ENCODE measurements at regions not wholly inside any gene's neighbourhood (a gene's known extent, or its start where the extent isn't known, plus 50 kb on each side); places are given as distances from the start of the nearest gene placed in this dataset.
"Not testable (repeated sequence)": the region's sequence is repeated elsewhere in the genome, so short reads cannot be mapped to it uniquely, and the experiment has no call there.

DNA sequence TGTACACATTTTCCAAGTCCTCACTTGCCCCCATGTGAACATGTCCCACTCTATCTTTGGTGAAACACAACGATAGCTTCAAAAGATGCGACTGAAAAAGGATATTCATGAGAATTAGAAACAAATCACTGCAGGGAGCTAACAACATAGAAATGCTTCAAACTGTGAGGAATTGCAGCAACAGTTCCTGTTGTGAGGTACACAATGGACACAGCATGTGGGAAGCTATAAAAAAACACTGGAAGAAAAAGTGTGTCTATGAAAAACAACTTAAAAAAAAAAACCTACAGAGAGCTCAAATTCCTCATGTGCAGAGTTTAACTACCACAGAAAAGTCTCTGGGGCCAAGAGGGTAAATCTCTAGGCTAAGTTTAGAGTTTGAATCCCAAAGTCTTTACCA is 51.6 kb upstream of the BLTP1 start:
- H3K4me3 ChIP-seq: no peak overlapping the region
- no peaks in the 10 kb centered on the region for H3K27me3 ChIP-seq
- no peaks in the 10 kb centered on the region for H4K20me1 ChIP-seq
- H3K36me3 ChIP-seq: no peaks in the 10 kb centered on the region
- no peaks in the 10 kb centered on the region for H3K4me1 ChIP-seq
- H3K4me2 ChIP-seq: no peak overlapping the region
- H3K9ac ChIP-seq: no peak overlapping the region
- no peak for TF ChIP-seq Cebpa-rat (IDR thresholded peaks at IDR 0.05)
- H3K27ac ChIP-seq: no peak overlapping the region
- H3K9me3 ChIP-seq (replicated peaks in 1 of 11): no peaks in the 10 kb centered on the region

DNA sequence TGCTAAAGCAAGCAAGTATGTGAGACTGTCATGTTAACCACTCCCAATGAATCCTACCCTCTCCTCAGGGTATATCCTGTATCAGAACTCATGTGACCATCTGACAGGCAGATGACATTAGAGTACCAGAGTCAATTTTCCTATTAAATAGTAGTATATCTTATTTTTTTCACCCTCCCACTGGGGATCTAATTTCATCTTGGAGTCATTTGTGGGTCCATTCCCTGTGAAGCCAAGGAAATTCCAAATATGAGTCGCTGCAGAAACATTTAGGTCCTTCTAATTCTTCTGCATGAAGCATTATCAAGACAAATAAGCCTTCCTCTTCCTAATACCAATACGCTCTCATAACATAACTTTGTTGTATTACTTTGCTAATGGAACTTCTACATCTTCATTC is 52.2 kb upstream of the BLTP1 start:
- no peaks in the 10 kb centered on the region for H3K27me3 ChIP-seq
- H3K9me3 ChIP-seq (replicated peaks in 1 of 11): no peaks in the 10 kb centered on the region
- H3K27ac ChIP-seq: no peak overlapping the region
- no peak for TF ChIP-seq Cebpa-rat (IDR thresholded peaks at IDR 0.05)
- no peaks in the 10 kb centered on the region for H3K36me3 ChIP-seq
- no peaks in the 10 kb centered on the region for H3K4me1 ChIP-seq
- H3K9ac ChIP-seq: no peak overlapping the region
- no peak overlapping the region for H3K4me3 ChIP-seq
- no peaks in the 10 kb centered on the region for H4K20me1 ChIP-seq
- H3K4me2 ChIP-seq: no peak overlapping the region

DNA sequence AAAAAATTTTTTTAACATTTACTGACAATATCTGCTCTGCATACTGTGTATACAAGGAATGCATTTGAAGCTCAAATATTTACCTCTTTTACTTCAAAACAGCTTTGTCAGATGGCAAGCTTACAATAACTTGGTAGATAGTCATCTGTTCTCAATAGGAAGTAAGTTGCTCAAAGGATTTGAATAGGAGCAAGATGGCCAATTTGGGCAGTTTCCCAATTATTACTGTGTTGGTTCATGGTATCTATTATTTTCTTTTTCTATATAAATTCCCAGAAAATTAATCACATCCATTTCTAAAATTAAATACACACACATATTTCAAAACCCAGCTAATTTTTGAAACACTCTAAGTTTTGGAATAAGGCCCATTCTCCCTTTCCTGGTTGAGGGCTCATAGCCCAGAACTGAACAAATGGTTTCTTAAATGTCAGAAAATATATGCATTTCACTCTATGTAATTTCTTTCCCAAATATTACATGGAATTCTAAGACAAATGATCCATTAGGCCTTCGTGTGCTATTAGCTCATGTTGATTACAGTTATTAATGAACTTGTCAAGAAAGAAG is 60.2 kb upstream of the BLTP1 start:
- Histone ChIP-seq H3K36me3 (no peaks in the 10 kb centered on the region), H3K4me1 (no peaks in the 10 kb centered on the region), H3K4me2 (no peak overlapping the region), H3K9me3 (replicated peaks in 1 of 11) (no peaks in the 10 kb centered on the region), H3K9ac (no peak overlapping the region), H4K20me1 (no peaks in the 10 kb centered on the region), H3K4me3 (no peak overlapping the region), H3K27me3 (no peaks in the 10 kb centered on the region), H3K27ac (no peak overlapping the region)
- TF ChIP-seq Cebpa-rat (IDR thresholded peaks at IDR 0.05): no peak

DNA sequence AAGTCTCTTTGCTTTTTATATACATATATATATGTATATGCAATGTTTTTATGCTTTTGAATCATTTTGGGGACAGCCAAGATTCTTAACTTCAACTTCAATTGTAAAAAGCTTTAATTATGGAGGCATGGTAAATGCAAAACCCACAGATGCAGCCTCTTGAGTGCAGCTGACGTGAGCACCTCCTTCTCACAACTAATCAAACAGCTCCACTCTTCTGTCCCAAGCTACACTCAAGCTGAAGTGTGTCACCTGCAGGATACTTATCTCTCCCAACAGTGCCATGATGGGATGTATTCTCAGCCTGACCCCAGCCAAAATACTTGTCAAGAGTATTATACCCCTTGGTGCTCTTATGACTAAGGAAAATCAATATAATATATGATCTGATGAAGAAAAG is 60.7 kb upstream of the BLTP1 start:
- no peak overlapping the region for H3K4me2 ChIP-seq
- H3K9me3 ChIP-seq (replicated peaks in 1 of 11): no peaks in the 10 kb centered on the region
- H3K27ac ChIP-seq: no peak overlapping the region
- no peaks in the 10 kb centered on the region for H4K20me1 ChIP-seq
- no peaks in the 10 kb centered on the region for H3K4me1 ChIP-seq
- no peak overlapping the region for H3K9ac ChIP-seq
- no peaks in the 10 kb centered on the region for H3K36me3 ChIP-seq
- TF ChIP-seq Cebpa-rat (IDR thresholded peaks at IDR 0.05): no peak
- H3K27me3 ChIP-seq: no peaks in the 10 kb centered on the region
- no peak overlapping the region for H3K4me3 ChIP-seq

DNA sequence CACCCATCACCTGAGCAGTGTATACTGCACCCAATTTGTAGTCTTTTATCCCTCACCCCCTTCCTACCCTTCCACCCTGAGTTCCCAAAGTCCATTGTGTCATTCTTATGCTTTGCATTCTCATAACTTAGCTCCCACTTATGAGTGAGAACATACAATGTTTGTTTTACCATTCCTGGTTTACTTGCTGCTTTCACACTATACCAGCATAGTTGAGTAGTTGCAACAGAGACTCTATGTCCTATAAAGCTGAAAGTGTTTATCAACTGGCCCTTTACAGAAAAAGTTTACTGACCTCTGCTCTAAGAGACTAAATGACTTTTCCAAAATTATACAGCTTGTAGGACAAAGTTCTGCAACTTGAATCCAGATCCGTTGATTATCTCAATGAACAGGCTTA is 61.1 kb upstream of the BLTP1 start:
- H3K27me3 ChIP-seq: no peaks in the 10 kb centered on the region
- no peaks in the 10 kb centered on the region for H4K20me1 ChIP-seq
- no peak overlapping the region for H3K4me2 ChIP-seq
- H3K9ac ChIP-seq: no peak overlapping the region
- TF ChIP-seq Cebpa-rat (IDR thresholded peaks at IDR 0.05): no peak
- no peaks in the 10 kb centered on the region for H3K36me3 ChIP-seq
- H3K4me3 ChIP-seq: no peak overlapping the region
- H3K27ac ChIP-seq: no peak overlapping the region
- H3K4me1 ChIP-seq: no peaks in the 10 kb centered on the region
- H3K9me3 ChIP-seq (replicated peaks in 1 of 11): no peaks in the 10 kb centered on the region

DNA sequence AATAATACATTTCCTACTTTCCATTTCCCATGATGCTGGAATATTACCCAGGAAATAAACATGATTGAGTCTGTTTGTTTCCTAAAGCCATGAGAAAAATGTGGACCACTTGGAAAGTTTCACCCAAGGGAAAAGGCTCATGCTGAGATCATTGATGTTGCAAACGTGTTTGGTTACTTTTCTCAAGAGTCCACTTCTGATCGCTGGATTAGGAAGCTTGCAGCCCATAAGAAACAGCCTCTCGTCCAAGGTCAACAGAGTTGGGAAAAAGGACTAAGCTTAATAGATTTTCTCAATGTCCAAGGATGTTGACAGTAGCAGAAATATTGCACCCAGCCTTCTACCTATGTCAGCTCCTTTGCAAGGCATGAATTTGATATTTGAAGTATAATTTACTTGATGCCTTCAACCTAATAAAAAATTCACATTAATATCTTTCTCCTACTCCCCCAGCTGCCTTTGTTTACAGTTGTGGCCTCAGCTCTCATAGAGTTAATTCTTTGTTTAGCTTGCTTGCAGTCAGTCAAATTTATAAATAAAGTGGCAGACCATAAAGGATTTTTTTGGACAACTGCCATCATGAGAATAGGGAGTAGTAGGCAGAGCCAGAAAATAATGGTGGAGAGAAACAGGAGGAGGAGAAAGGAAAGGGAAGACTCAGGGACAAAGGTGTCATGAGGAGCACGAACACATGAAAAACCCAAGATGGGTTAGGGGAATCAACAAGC is 65.6 kb upstream of the BLTP1 start:
- Histone ChIP-seq H3K9me3 (replicated peaks in 1 of 11) (no peaks in the 10 kb centered on the region), H3K9ac (no peak overlapping the region), H3K4me2 (no peak overlapping the region), H4K20me1 (no peaks in the 10 kb centered on the region), H3K27me3 (no peaks in the 10 kb centered on the region), H3K4me1 (no peaks in the 10 kb centered on the region), H3K36me3 (no peaks in the 10 kb centered on the region), H3K27ac (no peak overlapping the region), H3K4me3 (no peak overlapping the region)
- no peak for TF ChIP-seq Cebpa-rat (IDR thresholded peaks at IDR 0.05)

DNA sequence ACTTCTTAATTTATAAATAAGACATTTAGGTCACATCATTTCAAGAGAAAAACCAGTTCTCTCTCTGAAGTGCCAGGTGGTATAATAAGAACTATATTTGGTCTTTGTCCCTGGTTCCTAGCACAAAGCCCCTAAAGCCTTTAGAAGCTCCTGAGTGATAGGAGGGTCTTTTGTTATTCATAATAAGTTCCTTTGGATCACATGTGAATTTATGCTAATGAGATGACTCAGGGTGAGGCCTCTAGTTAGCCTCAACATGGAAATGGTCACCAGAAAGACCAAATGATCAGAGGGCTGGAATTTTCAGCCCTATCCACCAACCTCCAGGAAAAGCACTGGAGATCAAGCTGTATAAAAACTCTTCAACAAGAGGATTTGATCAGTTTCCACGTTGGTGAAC is 68.1 kb upstream of the BLTP1 start:
- Histone ChIP-seq H3K4me3 (no peak overlapping the region), H3K4me2 (no peak overlapping the region), H3K36me3 (no peaks in the 10 kb centered on the region), H4K20me1 (no peaks in the 10 kb centered on the region), H3K9ac (no peak overlapping the region), H3K27me3 (no peaks in the 10 kb centered on the region), H3K4me1 (no peaks in the 10 kb centered on the region), H3K27ac (no peak overlapping the region), H3K9me3 (replicated peaks in 1 of 11) (peaks cover 0 to 5% (median 0%) of the 10 kb centered on the region in 11 experiments; a peak in 1 of 22 replicates)
- no peak for TF ChIP-seq Cebpa-rat (IDR thresholded peaks at IDR 0.05)

DNA sequence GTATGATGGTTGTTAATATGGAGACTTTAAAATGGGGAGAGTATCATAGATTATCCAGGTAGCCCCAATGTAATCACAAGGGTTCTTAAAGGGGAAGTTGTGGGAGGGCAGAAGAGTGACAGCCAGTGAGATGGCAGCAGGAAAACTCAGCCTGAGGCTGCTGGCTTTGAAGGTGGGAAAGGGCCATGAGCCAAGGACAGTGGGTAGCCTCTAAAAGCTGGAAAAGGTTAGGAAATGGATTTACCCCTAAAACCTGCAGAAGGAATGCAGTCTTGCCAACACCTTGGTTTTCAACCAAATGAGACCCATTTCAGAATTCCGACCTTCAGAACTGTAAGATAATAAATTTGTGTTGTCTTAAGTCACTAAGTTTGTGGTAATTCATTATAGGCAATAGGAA is 68.8 kb upstream of the BLTP1 start:
- no peak for TF ChIP-seq Cebpa-rat (IDR thresholded peaks at IDR 0.05)
- no peak overlapping the region for H3K9ac ChIP-seq
- no peaks in the 10 kb centered on the region for H3K4me1 ChIP-seq
- H3K4me3 ChIP-seq: no peak overlapping the region
- peaks cover 0 to 5% (median 0%) of the 10 kb centered on the region in 11 experiments; a peak in 1 of 22 replicates for H3K9me3 ChIP-seq (replicated peaks in 1 of 11)
- no peaks in the 10 kb centered on the region for H3K36me3 ChIP-seq
- H3K27ac ChIP-seq: no peak overlapping the region
- H4K20me1 ChIP-seq: no peaks in the 10 kb centered on the region
- no peak overlapping the region for H3K4me2 ChIP-seq
- H3K27me3 ChIP-seq: no peaks in the 10 kb centered on the region

DNA sequence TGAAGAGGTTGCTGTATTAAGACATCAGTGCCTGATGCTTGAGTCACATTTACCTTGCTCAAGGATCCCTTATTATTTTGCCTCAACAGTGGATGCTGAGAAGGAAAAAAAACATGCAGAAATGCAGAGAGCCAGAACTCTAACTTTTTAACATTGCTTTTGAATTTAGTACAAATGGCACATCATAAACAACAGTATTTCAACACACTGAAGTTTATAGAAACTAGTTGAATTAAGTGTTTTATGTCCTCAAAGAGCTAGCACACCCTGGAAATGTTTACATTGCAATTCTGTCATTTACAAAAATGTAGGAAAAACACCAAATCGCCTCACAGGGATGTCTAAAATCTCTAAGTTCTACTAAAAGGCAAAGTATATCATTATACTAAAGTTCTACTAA is 69.5 kb upstream of the BLTP1 start:
- Histone ChIP-seq H3K4me2 (no peak overlapping the region), H3K27ac (no peak overlapping the region), H3K27me3 (no peaks in the 10 kb centered on the region), H3K4me3 (no peak overlapping the region), H3K36me3 (no peaks in the 10 kb centered on the region), H3K9ac (no peak overlapping the region), H3K4me1 (no peaks in the 10 kb centered on the region), H3K9me3 (replicated peaks in 1 of 11) (peaks cover 0 to 5% (median 0%) of the 10 kb centered on the region in 11 experiments; a peak in 1 of 22 replicates), H4K20me1 (no peaks in the 10 kb centered on the region)
- TF ChIP-seq Cebpa-rat (IDR thresholded peaks at IDR 0.05): no peak

DNA sequence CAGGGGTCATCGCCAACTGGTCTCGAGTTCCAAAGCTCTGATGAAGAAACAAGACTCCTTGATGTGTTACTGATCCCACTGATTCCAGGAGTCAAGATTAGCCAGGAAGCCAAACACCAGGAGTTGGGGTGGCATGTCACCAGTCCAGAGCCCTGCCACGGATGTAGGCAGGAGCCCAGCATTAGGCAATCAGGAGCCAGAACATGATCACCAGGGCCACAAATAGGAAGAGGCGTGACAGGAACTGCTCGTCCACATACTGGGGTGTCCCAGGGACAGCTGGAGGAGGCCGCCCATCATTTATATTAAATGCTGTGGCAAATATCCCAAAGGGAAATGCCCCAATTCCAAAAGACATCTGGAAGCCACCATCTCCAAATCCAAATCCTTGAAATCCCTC is 74.5 kb upstream of the BLTP1 start:
- H3K4me3 ChIP-seq; H3K9ac ChIP-seq; H3K4me2 ChIP-seq; H4K20me1 ChIP-seq; H3K4me1 ChIP-seq; H3K9me3 ChIP-seq (replicated peaks in 1 of 11); H3K36me3 ChIP-seq; H3K27ac ChIP-seq; H3K27me3 ChIP-seq: not testable (repeated sequence)

DNA sequence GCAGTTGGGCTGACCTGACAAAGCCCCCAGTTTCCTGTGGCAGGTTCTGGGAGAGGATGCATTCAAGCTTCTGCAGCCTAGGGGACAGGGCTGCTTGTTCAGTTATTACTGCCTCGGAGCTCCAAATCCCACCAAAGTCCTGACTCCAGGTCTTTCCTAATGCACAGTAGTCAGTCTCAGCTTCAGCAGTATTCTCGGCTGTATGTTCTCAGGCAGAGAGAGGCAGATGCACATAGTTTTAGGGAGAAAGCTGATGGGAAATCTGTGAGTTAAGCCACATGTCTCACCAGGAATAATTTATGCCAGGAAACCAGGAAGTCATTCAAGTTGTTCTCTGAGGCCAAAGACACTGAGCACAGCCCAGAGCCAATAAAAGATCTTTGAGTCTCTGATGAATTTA is 75.3 kb upstream of the BLTP1 start:
- not testable (repeated sequence) for H3K4me3 ChIP-seq; H3K9ac ChIP-seq; H4K20me1 ChIP-seq; H3K4me1 ChIP-seq; H3K27me3 ChIP-seq; H3K27ac ChIP-seq; H3K9me3 ChIP-seq (replicated peaks in 1 of 11); H3K4me2 ChIP-seq; H3K36me3 ChIP-seq

Data from BLaER1 treated with 17β-estradiol and CSF1 and Interleukin-3, amounts not matched to agents 10 nM and 100 nM (cell line).